AG08395 (cell line): ENCODE measurements at regions not wholly inside any gene's neighbourhood (a gene's known extent, or its start where the extent isn't known, plus 50 kb on each side); places are given as distances from the start of the nearest gene placed in this dataset.
A peak's percentile ranks its signal among the peaks of the same experiment; 100 is the strongest.

Experiments used
- DNase-seq: peaks from one replicate; pipeline ENCODE4 v3.0.0; 2012; ENCODE audit warnings: mixed read lengths, low spot score

DNA sequence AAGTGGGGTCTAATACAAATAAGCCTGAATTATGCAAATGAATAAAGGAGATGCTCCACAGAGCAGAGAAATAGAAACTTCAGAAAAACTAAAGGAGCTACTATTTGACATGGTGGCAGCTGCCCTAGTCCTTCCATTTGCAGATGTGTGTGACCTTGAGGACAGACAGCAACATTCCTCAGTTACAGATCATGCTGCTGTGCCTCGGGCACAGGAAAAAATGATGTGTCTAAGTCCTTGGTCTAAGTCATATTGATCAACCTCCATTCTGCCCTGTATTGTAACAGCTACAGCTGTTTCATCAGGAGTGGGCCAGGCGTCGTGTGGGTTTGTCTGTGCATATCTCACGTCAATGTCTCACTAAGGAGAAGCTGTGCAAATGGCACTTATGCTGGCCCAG, 710.4 kb downstream of the TNS3 start:
- DNase-seq: peak; percentile 22

- DNase-seq: no peak
Observed at GRCh38 chr7:46864716-46865115, 717.2 kb downstream of the TNS3 start.

DNA sequence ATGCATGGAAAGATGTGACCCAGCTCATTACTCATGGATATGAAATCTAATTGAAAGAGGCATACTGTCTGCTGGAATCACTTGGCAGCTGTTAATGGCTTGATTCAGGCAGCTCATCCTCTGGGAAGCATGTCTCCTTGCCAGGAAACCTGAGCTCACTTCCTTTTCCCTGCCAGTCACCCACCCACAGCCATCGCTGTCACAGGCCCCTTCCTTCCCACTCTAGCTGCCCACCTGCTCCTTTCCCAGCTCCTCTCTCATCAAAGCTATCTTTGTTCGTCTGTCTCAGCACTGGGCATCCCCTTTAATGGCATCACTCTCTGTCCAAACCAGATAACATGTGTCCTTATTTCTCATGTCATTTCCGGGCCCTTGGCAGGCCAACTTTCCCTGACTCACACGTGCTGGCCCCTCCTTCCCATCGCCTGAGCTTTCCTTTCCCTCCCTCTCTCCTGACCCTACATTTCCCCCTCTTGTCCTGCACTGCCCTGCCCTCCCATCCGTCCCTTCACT, 721.9 kb downstream of the TNS3 start:
- DNase-seq: peak; percentile 70

DNA sequence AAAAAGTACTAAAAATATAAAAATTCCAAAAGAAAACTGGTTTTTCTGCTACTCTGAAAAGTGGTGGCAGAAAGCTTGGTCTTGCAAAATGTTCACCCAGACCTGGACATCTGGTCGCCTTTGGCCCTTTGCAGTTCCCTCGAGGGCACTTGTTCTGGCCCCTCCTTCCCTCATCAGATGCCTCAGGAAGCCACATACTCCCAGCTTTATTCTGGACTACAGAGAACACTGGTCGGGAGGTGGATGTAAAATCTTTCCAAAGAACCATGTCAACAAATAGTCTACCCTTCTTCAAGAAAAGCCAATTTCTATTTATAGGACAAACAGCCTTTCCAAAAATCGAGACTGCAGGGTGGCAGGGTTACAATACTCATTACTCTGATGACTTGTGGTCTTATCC, 726.1 kb downstream of the TNS3 start:
- peak; percentile 9 for DNase-seq

DNA sequence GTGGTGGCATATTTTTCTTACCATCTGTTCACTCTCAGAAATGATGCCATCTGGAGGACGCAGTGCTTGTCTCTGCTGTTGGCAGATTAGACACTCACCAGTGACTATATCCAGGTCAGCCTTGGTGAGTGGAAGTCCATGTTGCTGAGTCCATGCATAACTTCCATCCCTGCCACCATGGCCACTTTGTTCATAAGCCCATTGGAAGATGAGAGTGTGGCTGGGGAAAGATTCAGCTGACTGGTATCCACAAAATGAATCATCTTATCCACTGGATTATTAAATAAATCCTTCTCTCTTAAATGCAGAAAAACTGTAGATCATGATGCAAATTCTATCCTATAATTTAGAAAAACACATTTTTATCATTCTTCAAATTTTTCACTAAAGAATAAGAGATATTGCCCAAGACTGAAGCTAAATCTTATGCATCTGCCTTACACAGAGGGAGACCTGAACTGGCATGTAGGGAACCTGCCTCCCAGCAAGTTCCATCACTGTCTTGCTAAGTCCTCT, 726.9 kb downstream of the TNS3 start:
- peak; percentile 59 for DNase-seq

GRCh38 chr7:46853451-46853850, 728.5 kb downstream of the TNS3 start:
- DNase-seq: no peak

DNA sequence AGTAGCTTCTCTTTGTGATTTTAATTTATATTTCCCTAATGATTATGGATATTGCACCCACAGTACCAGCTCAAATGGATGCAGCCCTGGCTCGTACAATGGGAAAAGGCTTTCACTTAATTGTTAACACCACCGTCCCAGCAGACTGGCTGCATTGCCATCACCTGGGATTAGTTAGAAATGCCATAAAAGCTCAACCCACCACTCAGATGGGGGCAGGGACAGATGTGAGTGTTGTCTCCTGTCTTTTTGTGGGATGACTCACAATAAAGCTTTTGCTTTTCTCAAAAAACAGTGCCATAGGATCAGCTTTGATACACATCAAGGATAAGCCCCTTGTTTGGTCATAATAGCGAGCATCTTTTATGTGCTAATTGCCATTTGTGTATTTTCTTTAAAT, 729.1 kb downstream of the TNS3 start:
- no peak for DNase-seq

- DNase-seq: peak; percentile 25
Observed at GRCh38 chr7:46850563-46851330, 731.2 kb downstream of the TNS3 start.

- peak; percentile 52 for DNase-seq
Observed at GRCh38 chr7:46848944-46849343, 733.0 kb downstream of the TNS3 start.

DNA sequence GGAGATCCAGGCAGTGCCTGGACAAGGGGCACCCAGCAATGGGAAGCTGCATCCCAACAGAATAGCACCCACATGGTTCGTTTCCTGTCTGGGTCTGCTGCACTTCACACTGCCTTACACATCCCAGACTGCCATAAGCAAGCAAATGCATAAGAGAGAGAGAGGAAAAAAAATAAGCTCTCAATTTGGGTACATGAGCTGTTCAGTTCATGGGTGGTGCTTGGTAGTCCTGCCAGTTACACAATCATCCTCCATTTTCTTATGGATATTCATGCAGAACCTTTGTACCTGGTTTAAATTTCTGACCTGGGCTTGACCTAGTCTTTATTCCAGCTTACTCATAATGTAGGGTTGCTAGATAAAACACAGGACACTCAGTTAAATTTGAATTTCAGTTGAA, 733.6 kb downstream of the TNS3 start:
- DNase-seq: no peak

DNA sequence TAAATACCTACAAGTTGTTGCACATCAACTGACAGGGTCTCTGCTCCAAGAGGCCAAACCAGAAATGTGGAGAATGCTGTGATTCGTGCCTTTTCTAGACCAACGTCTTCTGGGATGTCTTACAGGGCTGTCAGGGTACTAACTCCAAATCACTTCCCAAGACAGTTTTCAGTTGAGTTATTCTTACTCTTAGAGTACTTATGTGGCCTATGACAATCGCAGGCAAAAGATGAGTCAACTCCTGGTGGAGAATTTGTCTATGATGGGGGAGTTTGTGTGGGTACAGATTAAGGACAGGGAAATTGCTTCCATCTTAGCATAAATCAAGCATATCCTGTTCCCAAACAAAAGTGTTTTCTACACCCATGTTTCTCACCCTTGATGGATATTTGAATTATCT, 734.8 kb downstream of the TNS3 start:
- peak; percentile 10 for DNase-seq

- peak; percentile 38 for DNase-seq
Observed at GRCh38 chr7:46844486-46844885, 737.4 kb downstream of the TNS3 start.

DNA sequence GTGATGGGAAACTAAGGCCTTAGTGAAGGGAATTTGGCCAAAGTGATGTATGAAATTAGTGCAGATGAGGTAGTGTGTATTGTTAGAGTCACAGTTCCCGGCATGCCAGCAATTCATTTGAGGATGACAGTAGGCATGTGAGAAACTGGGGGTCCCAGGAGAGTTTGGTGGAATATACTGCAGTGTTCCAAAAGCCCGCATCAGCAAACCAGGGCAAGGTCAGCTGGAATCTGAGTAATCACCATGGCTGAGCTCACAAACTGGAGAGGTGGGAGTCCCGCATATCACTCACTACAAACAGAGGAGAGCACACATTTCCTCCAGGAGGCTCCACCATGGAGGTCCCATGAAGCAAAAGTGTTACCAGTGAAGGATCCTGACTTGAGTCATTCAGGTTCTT, 740.7 kb downstream of the TNS3 start:
- no peak for DNase-seq

DNA sequence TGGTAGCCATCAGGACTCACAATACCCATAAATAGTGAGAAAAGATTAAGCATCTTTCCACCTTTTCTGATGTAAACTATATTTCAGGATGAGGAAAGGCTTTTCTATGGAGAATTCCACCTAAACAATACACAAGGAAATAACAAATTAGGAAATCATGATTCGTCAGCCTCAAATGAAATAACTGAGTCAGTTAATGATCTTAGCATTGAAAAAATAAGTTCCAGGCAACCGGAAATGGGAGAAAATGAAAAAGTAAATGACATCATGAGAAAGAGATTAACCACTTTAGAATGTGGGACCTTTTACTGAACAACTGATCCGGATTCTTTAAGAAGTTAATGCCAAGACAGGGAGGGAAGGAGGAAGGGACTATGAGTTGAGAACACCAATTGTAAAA, 742.3 kb downstream of the TNS3 start:
- no peak for DNase-seq

DNA sequence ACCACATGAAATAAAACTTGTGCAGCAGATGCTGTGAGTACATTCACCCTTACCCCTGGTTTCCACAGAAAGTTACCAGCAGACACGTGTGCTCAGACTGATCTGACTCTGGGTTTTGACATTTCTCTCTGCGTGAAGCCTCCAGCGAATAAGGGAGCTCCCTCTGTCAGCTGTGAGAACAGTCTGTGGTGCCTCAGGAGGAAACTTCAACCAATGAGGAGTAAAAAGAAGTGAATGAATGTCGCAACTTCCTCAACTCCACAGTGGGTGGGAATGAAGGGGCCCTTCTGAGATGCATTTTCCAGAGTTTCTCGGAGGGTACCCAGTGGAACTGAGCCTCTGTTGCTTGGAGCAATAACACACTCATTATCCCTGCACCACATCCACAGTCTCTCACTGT, 743.4 kb downstream of the TNS3 start:
- DNase-seq: no peak

DNA sequence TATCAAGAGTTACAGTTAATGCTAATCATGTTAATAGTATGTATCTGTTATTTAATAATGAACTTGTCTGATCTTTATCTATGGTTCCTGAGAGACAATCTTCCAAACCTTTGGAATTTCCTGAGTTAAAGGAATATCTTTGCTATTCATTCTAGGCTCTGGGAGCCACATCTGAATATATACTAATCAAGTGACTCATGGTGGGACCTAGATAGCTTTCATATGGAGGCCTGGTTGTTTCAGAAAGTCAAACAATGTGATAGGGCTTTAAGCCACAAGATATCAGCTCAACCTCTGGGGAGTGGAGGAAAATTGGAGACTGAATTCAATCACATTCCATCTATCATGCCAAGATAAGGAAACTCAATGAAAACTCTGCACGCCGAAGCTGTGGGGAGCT, 746.4 kb downstream of the TNS3 start:
- DNase-seq: no peak

DNA sequence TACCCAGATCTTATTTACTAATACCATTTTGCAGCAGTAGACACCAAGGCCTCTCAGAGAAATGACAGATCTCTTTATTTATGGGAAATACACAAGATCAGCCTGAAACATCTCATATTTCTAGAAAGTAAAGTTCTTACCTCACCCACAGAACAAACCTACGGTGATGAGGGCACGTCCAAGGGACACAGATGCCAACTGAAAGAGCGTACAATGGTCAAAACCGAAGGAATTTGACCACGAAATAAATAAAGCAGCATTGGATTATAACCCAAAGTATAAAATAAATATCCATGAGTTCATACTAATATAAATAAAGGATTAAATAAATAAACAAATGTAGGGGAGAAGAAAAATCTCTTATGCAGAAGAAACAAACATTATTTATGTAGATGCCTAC, 747.0 kb downstream of the TNS3 start:
- DNase-seq: no peak

- no peak for DNase-seq
Observed at GRCh38 chr7:46833197-46833596, 748.7 kb downstream of the TNS3 start.

DNA sequence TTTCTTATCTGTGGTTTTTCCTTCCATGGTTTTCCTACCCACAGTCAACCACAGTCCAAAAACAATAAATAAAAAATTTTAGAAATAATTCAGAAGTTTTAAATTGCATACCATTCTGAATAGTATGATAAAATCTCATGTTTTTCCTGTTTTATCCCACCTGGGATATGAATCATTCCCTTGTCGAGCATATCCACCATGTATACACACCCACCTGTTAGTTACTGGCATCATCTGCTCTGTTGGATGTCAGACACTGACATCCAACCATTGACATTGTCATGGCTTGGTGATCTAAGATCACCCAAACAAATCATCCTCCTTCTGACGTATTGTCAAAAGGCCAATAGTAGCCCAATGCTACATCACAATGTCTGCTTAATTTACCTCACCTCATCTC, 749.8 kb downstream of the TNS3 start:
- no peak for DNase-seq

- DNase-seq: no peak
Observed at GRCh38 chr7:46819819-46820218, 762.1 kb downstream of the TNS3 start.

DNA sequence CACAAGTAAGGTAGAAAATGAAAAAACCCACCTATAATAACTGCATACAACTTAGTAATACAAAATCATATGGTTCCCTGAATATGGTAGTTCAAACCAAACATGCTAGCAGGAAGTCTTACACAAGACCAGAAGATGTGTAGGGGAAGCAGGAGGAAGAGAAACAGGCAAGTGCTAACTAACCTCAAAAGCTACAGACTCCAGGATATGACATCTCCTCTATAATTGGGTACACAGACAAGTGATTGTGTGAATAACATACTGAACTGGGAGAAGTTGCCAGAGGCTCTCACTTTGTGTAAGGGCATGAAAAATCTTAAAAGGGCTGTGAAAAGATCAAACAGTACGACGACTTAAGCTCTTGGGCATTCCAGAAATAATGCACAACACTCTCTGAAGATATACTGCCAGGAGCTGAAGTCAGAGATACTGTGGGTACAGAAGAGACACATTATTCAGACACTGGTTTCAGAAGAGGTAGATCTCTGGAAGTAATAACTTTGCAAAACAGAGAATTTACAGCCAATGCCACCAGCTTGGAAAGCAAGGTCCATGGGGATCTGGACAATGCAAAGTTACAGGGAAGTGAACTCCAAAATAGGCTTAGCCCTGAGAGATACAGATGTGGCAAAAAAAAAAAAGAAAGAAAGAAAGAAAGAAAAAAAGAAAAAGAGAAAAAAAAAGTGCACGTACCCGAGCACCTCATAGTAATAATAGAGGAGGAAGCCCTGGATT, 767.2 kb downstream of the TNS3 start:
- peak; percentile 9 for DNase-seq

DNA sequence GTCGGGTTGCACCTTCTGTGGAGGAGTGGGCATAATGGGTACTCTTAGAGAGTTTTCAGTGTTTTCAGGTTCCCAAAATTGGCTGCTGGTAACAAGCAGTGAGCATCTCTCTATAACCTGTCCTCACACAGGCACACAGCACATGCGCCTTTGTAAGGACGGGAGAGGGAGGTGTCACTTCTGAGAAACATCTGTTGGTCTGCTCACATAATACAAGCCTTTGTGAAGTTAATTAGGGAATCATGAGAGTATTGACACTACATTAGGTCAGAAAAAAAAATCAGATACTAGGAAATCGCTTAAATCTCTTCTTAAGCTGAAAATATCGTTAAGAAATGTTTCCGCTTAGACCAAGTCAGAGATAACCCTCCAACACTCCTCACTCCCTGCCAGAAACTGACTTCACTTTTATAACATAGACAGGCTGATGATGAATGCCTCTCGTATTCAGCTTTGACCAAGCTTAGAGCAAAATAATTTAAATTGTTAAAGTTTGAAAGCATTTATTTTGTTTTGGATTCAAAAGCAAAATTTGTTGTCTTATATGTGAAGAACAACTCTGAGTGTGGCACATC, 769.7 kb downstream of the TNS3 start:
- peak; percentile 25 for DNase-seq

GRCh38 chr7:46811529-46811928, 770.4 kb downstream of the TNS3 start:
- peak; percentile 96 for DNase-seq
